Brain microvascular endothelial cell (primary cell): ENCODE measurements at regions not wholly inside any gene's neighbourhood (a gene's known extent, or its start where the extent isn't known, plus 50 kb on each side); places are given as distances from the start of the nearest gene placed in this dataset.

Experiments
- DNase-seq: peaks from one replicate; pipeline ENCODE4 v3.0.0-alpha.2; 2020
- H3K27ac ChIP-seq: fragments of 250-450 bp; sonication (Bioruptor Pico); 2 replicates; pipeline ENCODE4 v1.5.1; 2020; ENCODE audit warnings: mild to moderate bottlenecking, moderate library complexity
- H3K27me3 ChIP-seq: fragments of 250-450 bp; sonication (Bioruptor Pico); replicated peaks from 2 replicates; pipeline ENCODE4 v1.5.1; 2020; ENCODE audit warnings: mild to moderate bottlenecking
- H3K36me3 ChIP-seq: fragments of 250-450 bp; sonication (Bioruptor Pico); replicated peaks from 2 replicates; pipeline ENCODE4 v1.5.1; 2020; ENCODE audit warnings: mild to moderate bottlenecking
- H3K4me3 ChIP-seq: 2 replicates; pipeline ENCODE4 v1.5.1; 2011; ENCODE audit warnings: low read depth, mild to moderate bottlenecking, control low read depth, low read length, moderate library complexity
- CTCF ChIP-seq: IDR thresholded peaks from 2 replicates; pipeline ENCODE4 v1.5.1; 2011; ENCODE audit warnings: low read depth, mild to moderate bottlenecking, moderate library complexity, low read length, control low read depth, inconsistent platforms; ENCODE audit errors: missing control alignments
- in situ Hi-C: cut with HindIII; loops from 2 replicates; pipeline ENCODE4 v1.10.0; 2017; ENCODE audit warnings: low sequenced_read_pairs, low pct_ligation_motif_present

DNA sequence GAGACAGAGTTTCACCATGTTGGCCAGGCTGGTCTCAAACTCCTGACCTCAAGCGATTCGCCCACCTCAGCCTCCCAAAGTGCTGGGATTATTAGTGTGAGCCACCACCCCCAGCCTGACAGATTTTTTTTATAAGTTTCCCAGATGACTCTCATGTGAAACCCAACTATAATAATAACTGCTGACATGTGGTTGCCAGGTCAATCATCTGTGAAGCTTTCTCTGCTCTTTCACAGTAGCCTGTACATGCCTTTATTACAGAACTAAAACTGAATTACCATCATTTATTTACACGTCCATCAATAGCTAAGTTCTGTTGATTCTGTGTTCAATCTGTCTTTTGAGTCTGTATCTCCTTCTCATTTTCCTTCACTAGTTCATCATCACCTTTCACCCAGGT lies 218.5 kb downstream of the RPS29 start:
- Histone ChIP-seq H3K27me3 (no peaks in the 10 kb centered on the region), H3K36me3 (no peaks in the 10 kb centered on the region), H3K4me3 (no peak overlapping the region), H3K27ac (no peak overlapping the region)
- TF ChIP-seq CTCF = no peak
- no peak for DNase-seq
- in situ Hi-C loops = no loop called here

DNA sequence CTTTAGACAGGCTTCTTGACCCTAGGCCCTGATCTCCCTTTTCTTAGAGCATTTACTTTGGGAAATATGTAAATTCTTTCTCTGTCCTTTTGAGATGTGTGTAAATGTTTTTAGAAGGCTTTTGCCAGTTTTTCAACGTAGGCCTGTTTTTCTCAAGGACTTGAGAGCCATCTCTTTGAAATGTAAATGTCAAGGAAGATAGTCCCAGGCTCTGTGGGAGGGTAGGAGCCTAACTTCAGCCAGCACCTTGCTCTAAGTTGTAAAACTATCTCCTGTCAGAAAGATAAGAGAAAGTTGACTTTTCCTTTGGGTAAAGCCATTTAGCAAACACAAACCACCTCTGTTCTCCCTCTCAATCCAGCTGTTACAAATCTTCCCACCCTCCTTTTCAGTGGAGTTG lies 219.8 kb downstream of the RPS29 start:
- Histone ChIP-seq H3K36me3 (no peaks in the 10 kb centered on the region), H3K27ac (no peak overlapping the region), H3K27me3 (no peaks in the 10 kb centered on the region), H3K4me3 (no peak overlapping the region)
- DNase-seq = no peak
- no peak for TF ChIP-seq CTCF
- in situ Hi-C loops = no loop called here

DNA sequence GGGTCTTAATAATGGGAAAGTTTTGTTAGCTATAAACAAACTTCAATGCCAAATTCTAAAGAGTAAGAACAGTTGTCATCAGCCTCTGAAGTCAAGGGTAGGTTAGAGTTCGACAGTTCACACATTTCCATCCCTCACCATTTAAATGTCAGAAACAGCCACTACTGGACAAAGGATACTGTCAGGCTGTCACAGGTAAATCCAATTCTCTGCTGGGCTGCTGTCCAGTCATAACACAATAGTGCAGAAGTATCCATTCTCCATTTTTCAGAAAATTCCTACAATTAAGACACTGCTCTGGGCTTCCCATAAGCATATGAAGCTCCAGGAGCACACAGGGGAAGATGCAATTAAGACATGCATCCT lies 221.4 kb downstream of the RPS29 start:
- Histone ChIP-seq H3K27ac (no peak overlapping the region), H3K36me3 (no peaks in the 10 kb centered on the region), H3K27me3 (no peaks in the 10 kb centered on the region), H3K4me3 (no peak overlapping the region)
- DNase-seq = no peak
- no peak for TF ChIP-seq CTCF
- in situ Hi-C loops = no loop called here

DNA sequence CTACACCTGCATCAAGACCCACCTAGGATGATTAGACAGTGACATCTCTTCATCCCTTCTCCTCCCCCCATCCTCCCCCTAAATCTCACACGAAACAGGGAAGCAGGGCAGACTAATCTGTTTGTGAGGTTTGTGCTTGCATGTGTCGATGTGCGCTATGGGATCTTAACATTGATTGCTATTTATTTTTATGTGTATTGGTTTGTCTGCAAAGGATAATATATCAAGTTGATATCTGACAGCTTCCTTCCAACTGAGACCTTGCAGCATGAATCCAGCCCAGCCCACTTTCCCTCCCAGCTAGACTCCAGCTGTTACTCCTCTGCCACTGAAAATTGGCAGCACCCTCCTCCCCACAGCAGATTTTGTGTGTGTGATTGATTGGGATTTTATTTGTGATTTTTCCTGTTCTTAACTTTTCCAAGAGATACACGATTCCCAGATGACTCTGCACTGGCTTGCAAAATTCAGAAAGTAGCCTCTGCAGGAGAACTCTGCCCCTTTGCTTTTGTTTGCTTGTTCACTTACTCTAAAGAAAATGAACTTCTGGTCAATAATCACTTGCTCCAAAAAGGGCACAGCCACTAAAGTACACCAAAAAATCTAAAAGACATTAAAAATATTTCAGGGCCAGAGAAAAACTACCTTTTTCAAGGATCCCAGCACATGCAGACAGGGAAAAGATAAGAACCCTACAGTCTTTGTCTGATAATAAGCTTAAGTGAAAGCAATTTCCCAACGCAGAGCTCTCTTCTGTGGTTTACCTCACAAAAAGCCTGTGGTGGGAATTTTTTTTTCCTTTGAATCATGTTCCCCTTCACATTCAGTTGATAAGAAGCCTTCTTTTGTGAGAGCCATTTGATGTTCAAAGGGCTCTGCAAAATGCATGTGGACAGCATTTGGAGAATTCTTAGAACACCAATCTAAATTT lies 222.1 kb downstream of the RPS29 start:
- Histone ChIP-seq H3K27me3 (no peaks in the 10 kb centered on the region), H3K36me3 (no peaks in the 10 kb centered on the region), H3K4me3 (no peak overlapping the region), H3K27ac (no peak overlapping the region)
- no peak for DNase-seq
- TF ChIP-seq CTCF = no peak
- in situ Hi-C loops = no loop called here

DNA sequence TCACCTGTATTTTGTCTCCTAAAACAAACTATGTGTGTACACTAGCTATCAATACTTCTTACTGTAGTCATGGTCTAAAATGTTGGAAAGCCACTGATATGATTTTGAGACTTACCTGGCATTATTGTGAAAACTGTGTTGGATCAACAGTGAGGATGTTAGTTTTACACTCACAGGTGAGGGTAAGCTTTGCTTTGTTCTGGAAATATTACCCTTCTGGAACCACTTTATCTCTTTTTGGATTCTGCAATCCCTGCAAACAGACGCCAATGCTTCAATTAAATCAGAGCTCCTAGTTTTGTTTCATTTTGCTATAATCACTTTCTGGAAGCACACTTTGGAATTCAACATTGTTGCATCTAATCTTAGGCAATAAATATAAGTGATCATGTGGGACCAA lies 223.3 kb downstream of the RPS29 start:
- Histone ChIP-seq H3K4me3 (no peak overlapping the region), H3K27ac (no peak overlapping the region), H3K27me3 (no peaks in the 10 kb centered on the region), H3K36me3 (no peaks in the 10 kb centered on the region)
- DNase-seq = no peak
- in situ Hi-C loops = no loop called here
- no peak for TF ChIP-seq CTCF

GRCh38 chr14:49339130-49339529 lies 247.1 kb downstream of the RPS29 start:
- H3K27ac ChIP-seq = no peak overlapping the region
- in situ Hi-C loops = no loop called here
- no peaks in the 10 kb centered on the region for H3K27me3 ChIP-seq
- TF ChIP-seq CTCF = no peak
- H3K36me3 ChIP-seq = no peaks in the 10 kb centered on the region
- no peak for DNase-seq
- no peak overlapping the region for H3K4me3 ChIP-seq
